WTC11 (cell line): ENCODE measurements at regions not wholly inside any gene's neighbourhood (a gene's known extent, or its start where the extent isn't known, plus 50 kb on each side); places are given as distances from the start of the nearest gene placed in this dataset.

ENCODE experiments used
- ATAC-seq: fragments of 200-7000 bp; cut with Tn5 transposase; 2 replicates; pipeline ENCODE4 v1.10.0; 2021; ENCODE audit warnings: mild to moderate bottlenecking, moderate library complexity
- CTCF ChIA-PET: fragments of 300-600 bp; sonication (Branson Sonifier 250); formaldehyde crosslinking; loops from one replicate; lab custom pipeline; 2021; ENCODE audit warnings: antibody characterized with exemption; lab: Charles Lee
- POLR2A ChIA-PET: fragments of 350-600 bp; sonication (Branson Sonifier 250); formaldehyde crosslinking; loops from one replicate; lab custom pipeline; 2021; ENCODE audit warnings: antibody characterized with exemption; lab: Charles Lee
- DNase-seq: peaks from one replicate; pipeline ENCODE4 v3.0.0; 2021; ENCODE audit warnings: low spot score
- H3K27ac Mint-ChIP-seq: 2 replicates; pipeline ENCODE4 v1.8.0; 2021; ENCODE audit warnings: mixed read lengths
- H3K27me3 Mint-ChIP-seq: 2 replicates; pipeline ENCODE4 v1.8.0; 2021; ENCODE audit warnings: low read depth, mild to moderate bottlenecking, moderate library complexity, mixed read lengths
- H3K36me3 Mint-ChIP-seq: 2 replicates; pipeline ENCODE4 v1.8.0; 2021; ENCODE audit warnings: mixed read lengths
- H3K4me1 Mint-ChIP-seq: 2 replicates; pipeline ENCODE4 v1.8.0; 2022; ENCODE audit warnings: mixed read lengths
- H3K4me3 Mint-ChIP-seq: 2 replicates; pipeline ENCODE4 v1.8.0; 2021; ENCODE audit warnings: mild to moderate bottlenecking, moderate library complexity, mixed read lengths
- H3K9me3 Mint-ChIP-seq: 2 replicates; pipeline ENCODE4 v1.8.0; 2021; ENCODE audit warnings: mixed read lengths
- ATF3 ChIP-seq: sonication (generic); formaldehyde crosslinking; conservative IDR thresholded peaks from 2 replicates; pipeline ENCODE4 v1.8.1; 2022; ENCODE audit warnings: mild to moderate bottlenecking, missing genetic modification reagents
- E2F1 ChIP-seq: sonication (generic); formaldehyde crosslinking; IDR thresholded peaks from 2 replicates; pipeline ENCODE4 v1.8.0; 2022; ENCODE audit warnings: mild to moderate bottlenecking, missing genetic modification reagents
- EMX1 ChIP-seq: fragments of 250-450 bp; sonication (Bioruptor Pico); IDR thresholded peaks from 2 replicates; pipeline ENCODE4 v1.8.0; 2021; ENCODE audit warnings: mild to moderate bottlenecking
- FOXJ3 ChIP-seq: sonication (generic); formaldehyde crosslinking; IDR thresholded peaks from 2 replicates; pipeline ENCODE4 v1.9.0; 2021; ENCODE audit warnings: missing genetic modification reagents, mild to moderate bottlenecking, borderline replicate concordance
- FOXP1 ChIP-seq: sonication (generic); formaldehyde crosslinking; IDR thresholded peaks from 2 replicates; pipeline ENCODE4 v1.8.0; 2022; ENCODE audit warnings: missing genetic modification reagents, mild to moderate bottlenecking, moderate library complexity, borderline replicate concordance
- JUN ChIP-seq: sonication (generic); formaldehyde crosslinking; IDR thresholded peaks from 2 replicates; pipeline ENCODE4 v1.8.0; 2023; ENCODE audit warnings: mild to moderate bottlenecking, missing genetic modification reagents
- MYBL2 ChIP-seq: sonication (generic); formaldehyde crosslinking; IDR thresholded peaks from 2 replicates; pipeline ENCODE4 v1.8.1; 2023; ENCODE audit warnings: mild to moderate bottlenecking, moderate library complexity, missing genetic modification reagents
- NR3C1 ChIP-seq: sonication (generic); formaldehyde crosslinking; conservative IDR thresholded peaks from 2 replicates; pipeline ENCODE4 v1.8.1; 2023; ENCODE audit warnings: low read depth, mild to moderate bottlenecking, missing genetic modification reagents
- PRDM15 ChIP-seq: sonication (generic); formaldehyde crosslinking; IDR thresholded peaks from 2 replicates; pipeline ENCODE4 v1.8.0; 2022; ENCODE audit warnings: missing genetic modification reagents
- PRRX2 ChIP-seq: fragments of 250-450 bp; sonication (Bioruptor Pico); IDR thresholded peaks from 2 replicates; pipeline ENCODE4 v1.8.0; 2021; ENCODE audit warnings: mild to moderate bottlenecking
- RORB ChIP-seq: fragments of 250-450 bp; sonication (Bioruptor Pico); IDR thresholded peaks from 2 replicates; pipeline ENCODE4 v1.9.0; 2021; ENCODE audit warnings: mild to moderate bottlenecking
- USF2 ChIP-seq: sonication (generic); formaldehyde crosslinking; IDR thresholded peaks from 2 replicates; pipeline ENCODE4 v1.8.1; 2023; ENCODE audit warnings: mild to moderate bottlenecking, missing genetic modification reagents, moderate library complexity
- ZBTB21 ChIP-seq: sonication (generic); formaldehyde crosslinking; IDR thresholded peaks from 2 replicates; pipeline ENCODE4 v1.8.1; 2023; ENCODE audit warnings: mild to moderate bottlenecking, missing genetic modification reagents, borderline replicate concordance
- ZNF219 ChIP-seq: sonication (generic); formaldehyde crosslinking; IDR thresholded peaks from 2 replicates; pipeline ENCODE4 v1.8.0; 2023; ENCODE audit warnings: missing genetic modification reagents, mild to moderate bottlenecking, borderline replicate concordance
- ZNF416 ChIP-seq: fragments of 250-450 bp; sonication (Bioruptor Pico); IDR thresholded peaks from 2 replicates; pipeline ENCODE4 v1.9.0; 2021; ENCODE audit warnings: mild to moderate bottlenecking, inconsistent platforms
- ZNF423 ChIP-seq: fragments of 250-450 bp; sonication (Bioruptor Pico); IDR thresholded peaks from 2 replicates; pipeline ENCODE4 v2.1.2; 2022; ENCODE audit warnings: mild to moderate bottlenecking, moderate library complexity
- TF ChIP-seq, protein P1 (sequence below): sonication (generic); formaldehyde crosslinking; IDR thresholded peaks from 2 replicates; pipeline ENCODE4 v1.8.1; 2023; ENCODE audit warnings: mild to moderate bottlenecking, missing genetic modification reagents, moderate library complexity
- TF ChIP-seq, protein P2 (sequence below): fragments of 250-450 bp; sonication (Bioruptor Pico); IDR thresholded peaks from 2 replicates; pipeline ENCODE4 v1.9.0; 2021; ENCODE audit warnings: moderate library complexity, mild to moderate bottlenecking, inconsistent platforms, borderline replicate concordance
- TF ChIP-seq, protein P3 (sequence below): fragments of 200-600 bp; IDR thresholded peaks from 2 replicates; pipeline ENCODE4 v1.8.0; 2022; ENCODE audit warnings: antibody characterized with exemption

DNA sequence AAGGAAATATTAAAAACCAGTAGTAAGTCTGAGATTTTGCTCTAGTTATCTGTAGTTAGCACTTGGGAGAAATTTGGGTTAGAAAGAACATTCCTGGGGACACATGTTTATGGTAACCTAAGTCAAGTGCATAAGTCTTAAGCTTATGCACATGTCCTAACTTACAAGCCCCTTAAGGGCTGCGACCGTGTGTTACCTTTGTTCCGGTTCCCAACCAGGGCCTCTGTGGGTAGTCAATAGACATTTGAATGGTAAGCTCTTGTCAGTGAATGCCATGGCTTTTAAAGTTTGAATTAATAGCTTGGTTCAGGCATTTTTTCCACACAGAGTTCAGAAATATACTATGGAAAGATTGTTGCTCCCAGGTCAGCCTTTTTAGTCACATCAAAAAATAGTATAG is 64.7 kb upstream of the CWC22 start (continued):
- TF ChIP-seq, protein P1, sequence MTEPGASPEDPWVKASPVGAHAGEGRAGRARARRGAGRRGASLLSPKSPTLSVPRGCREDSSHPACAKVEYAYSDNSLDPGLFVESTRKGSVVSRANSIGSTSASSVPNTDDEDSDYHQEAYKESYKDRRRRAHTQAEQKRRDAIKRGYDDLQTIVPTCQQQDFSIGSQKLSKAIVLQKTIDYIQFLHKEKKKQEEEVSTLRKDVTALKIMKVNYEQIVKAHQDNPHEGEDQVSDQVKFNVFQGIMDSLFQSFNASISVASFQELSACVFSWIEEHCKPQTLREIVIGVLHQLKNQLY (CRISPR knock-in tag) = no peak
- TF ChIP-seq, protein P2, sequence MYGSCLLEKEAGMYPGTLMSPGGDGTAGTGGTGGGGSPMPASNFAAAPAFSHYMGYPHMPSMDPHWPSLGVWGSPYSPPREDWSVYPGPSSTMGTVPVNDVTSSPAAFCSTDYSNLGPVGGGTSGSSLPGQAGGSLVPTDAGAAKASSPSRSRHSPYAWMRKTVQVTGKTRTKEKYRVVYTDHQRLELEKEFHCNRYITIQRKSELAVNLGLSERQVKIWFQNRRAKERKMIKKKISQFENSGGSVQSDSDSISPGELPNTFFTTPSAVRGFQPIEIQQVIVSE (CRISPR knock-in tag) = no peak
- no peak for TF ChIP-seq FOXJ3 (CRISPR knock-in tag)
- no peak for TF ChIP-seq ZNF416 (CRISPR knock-in tag)
- no peak for TF ChIP-seq ZNF219
- no peak for TF ChIP-seq PRDM15 (CRISPR knock-in tag)
- TF ChIP-seq ZBTB21 = no peak

DNA sequence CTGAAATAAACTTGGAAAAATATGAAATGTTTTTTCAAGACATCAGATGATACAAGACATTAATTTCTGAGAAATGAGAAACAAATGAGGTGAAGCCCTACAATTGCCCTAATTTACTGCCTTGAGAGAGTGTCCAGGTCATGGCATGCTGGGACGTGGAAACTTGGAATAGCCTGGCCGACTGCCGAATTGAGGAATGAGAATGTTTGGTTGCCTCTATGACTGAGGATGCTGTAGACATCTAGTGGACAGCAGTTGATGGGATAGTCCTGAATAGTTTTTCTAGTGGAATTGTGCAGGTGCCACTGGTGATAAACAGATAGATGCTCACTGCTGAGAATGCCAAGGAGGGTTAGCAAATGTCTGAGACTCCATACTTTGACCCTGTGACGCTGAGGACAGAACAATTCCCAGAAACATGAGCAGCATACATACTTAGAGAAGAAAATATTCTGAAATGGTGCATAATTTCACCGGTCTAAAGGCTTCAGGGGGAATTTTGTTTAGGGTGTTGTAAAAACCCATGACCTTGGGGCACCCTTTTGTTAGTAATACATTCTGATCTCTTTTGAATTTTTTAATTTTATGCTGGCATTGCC is 56.5 kb upstream of the CWC22 start:
- peaks cover 27% of the 10 kb centered on the region for H3K4me1 Mint-ChIP-seq
- H3K27me3 Mint-ChIP-seq = no peaks in the 10 kb centered on the region; the same call in 1 of the 2 replicates
- ChIA-PET POLR2A (no interaction called here), CTCF (no interaction called here)
- peaks cover 25% of the 10 kb centered on the region for H3K9me3 Mint-ChIP-seq
- no peak overlapping the region for H3K4me3 Mint-ChIP-seq
- H3K27ac Mint-ChIP-seq = no peak overlapping the region
- ATAC-seq (no peak), DNase-seq (no peak)
- TF ChIP-seq NR3C1 (CRISPR knock-in tag) (no peak), RORB (CRISPR knock-in tag) (no peak), PRRX2 (no peak), FOXJ3 (CRISPR knock-in tag) (no peak), FOXP1 (CRISPR knock-in tag) (no peak), ZNF423 (CRISPR knock-in tag) (no peak), EMX1 (CRISPR knock-in tag) (no peak), ZBTB21 (no peak)
- TF ChIP-seq, protein P3, sequence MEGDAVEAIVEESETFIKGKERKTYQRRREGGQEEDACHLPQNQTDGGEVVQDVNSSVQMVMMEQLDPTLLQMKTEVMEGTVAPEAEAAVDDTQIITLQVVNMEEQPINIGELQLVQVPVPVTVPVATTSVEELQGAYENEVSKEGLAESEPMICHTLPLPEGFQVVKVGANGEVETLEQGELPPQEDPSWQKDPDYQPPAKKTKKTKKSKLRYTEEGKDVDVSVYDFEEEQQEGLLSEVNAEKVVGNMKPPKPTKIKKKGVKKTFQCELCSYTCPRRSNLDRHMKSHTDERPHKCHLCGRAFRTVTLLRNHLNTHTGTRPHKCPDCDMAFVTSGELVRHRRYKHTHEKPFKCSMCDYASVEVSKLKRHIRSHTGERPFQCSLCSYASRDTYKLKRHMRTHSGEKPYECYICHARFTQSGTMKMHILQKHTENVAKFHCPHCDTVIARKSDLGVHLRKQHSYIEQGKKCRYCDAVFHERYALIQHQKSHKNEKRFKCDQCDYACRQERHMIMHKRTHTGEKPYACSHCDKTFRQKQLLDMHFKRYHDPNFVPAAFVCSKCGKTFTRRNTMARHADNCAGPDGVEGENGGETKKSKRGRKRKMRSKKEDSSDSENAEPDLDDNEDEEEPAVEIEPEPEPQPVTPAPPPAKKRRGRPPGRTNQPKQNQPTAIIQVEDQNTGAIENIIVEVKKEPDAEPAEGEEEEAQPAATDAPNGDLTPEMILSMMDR = no peak
- H3K36me3 Mint-ChIP-seq = peaks cover 17% of the 10 kb centered on the region

GRCh38 chr2:180062178-180062577 is 55.1 kb upstream of the CWC22 start:
- POLR2A ChIA-PET = no interaction called here
- TF ChIP-seq ZNF219 = no peak
- no peak for TF ChIP-seq MYBL2 (CRISPR knock-in tag)
- no peak for TF ChIP-seq JUN (CRISPR knock-in tag)
- TF ChIP-seq, protein P1 (CRISPR knock-in tag) = no peak
- no peak for TF ChIP-seq ATF3 (CRISPR knock-in tag)
- no peak for TF ChIP-seq PRDM15 (CRISPR knock-in tag)
- no peak for TF ChIP-seq E2F1
- no peak for TF ChIP-seq USF2 (CRISPR knock-in tag)

More at GRCh38 chr2:180062178-180062577, 55.1 kb upstream of the CWC22 start:
- Mint-ChIP-seq H3K9me3 (peaks cover 14% of the 10 kb centered on the region), H3K36me3 (peaks cover 5% of the 10 kb centered on the region), H3K4me3 (no peak overlapping the region), H3K27ac (no peak overlapping the region), H3K27me3 (no peaks in the 10 kb centered on the region; the same call in 1 of the 2 replicates), H3K4me1 (peaks cover 41% of the 10 kb centered on the region)
- ATAC-seq (no peak), DNase-seq (no peak)
- CTCF ChIA-PET = no interaction called here
